Activated CD8-positive, alpha-beta memory T cell treated with anti-CD3 and anti-CD28 coated beads, Interleukin-2, amount 10 ng/mL, durations not matched to agents 7 days and 5 days (primary cell): ENCODE measurements at regions not wholly inside any gene's neighbourhood (a gene's known extent, or its start where the extent isn't known, plus 50 kb on each side); places are given as distances from the start of the nearest gene placed in this dataset.

Experiments
- ATAC-seq: fragments of 150-1000 bp; cut with Tn5 transposase; one replicate; pipeline ENCODE4 v1.10.0; 2021; ENCODE audit warnings: moderate library complexity
- CTCF ChIA-PET: fragments of 350-600 bp; sonication (Branson Sonifier 250); formaldehyde crosslinking; loops from one replicate; lab custom pipeline; 2021; ENCODE audit warnings: antibody characterized with exemption; lab: Charles Lee
- DNase-seq: peaks from one replicate; pipeline ENCODE4 v3.0.0-alpha.2; 2020
- H3K27ac Mint-ChIP-seq: one replicate; pipeline ENCODE4 v1.8.0; 2021; ENCODE audit warnings: mild to moderate bottlenecking, mixed read lengths
- H3K27me3 Mint-ChIP-seq: one replicate; pipeline ENCODE4 v1.8.0; 2021; ENCODE audit warnings: mixed read lengths
- H3K36me3 Mint-ChIP-seq: one replicate; pipeline ENCODE4 v1.8.0; 2021; ENCODE audit warnings: mild to moderate bottlenecking, mixed read lengths
- H3K4me1 Mint-ChIP-seq: one replicate; pipeline ENCODE4 v1.8.0; 2021; ENCODE audit warnings: mixed read lengths
- H3K4me3 Mint-ChIP-seq: one replicate; pipeline ENCODE4 v1.8.0; 2021; ENCODE audit warnings: mild to moderate bottlenecking, moderate library complexity, mixed read lengths
- H3K9me3 Mint-ChIP-seq: one replicate; pipeline ENCODE4 v1.8.0; 2022; ENCODE audit warnings: low read depth, mixed read lengths

- no peak overlapping the region for H3K4me3 Mint-ChIP-seq
- no peak for DNase-seq
- no peak for ATAC-seq
- peaks cover 3% of the 10 kb centered on the region for H3K9me3 Mint-ChIP-seq
- no peak overlapping the region for H3K27ac Mint-ChIP-seq
- CTCF ChIA-PET, result no interaction called here
- H3K36me3 Mint-ChIP-seq, result no peaks in the 10 kb centered on the region
- no peaks in the 10 kb centered on the region for H3K4me1 Mint-ChIP-seq
- no peaks in the 10 kb centered on the region for H3K27me3 Mint-ChIP-seq
Observed at GRCh38 chr2:235302263-235302662, 191.6 kb upstream of the AGAP1 start.

GRCh38 chr2:235303499-235304291 is 190.1 kb upstream of the AGAP1 start:
- CTCF ChIA-PET, result no interaction called here
- no peak overlapping the region for H3K4me3 Mint-ChIP-seq
- no peaks in the 10 kb centered on the region for H3K36me3 Mint-ChIP-seq
- H3K27ac Mint-ChIP-seq, result no peak overlapping the region
- H3K9me3 Mint-ChIP-seq, result peaks cover 3% of the 10 kb centered on the region
- no peak for DNase-seq
- no peaks in the 10 kb centered on the region for H3K4me1 Mint-ChIP-seq
- H3K27me3 Mint-ChIP-seq, result no peaks in the 10 kb centered on the region
- no peak for ATAC-seq

GRCh38 chr2:235305678-235306077 is 188.2 kb upstream of the AGAP1 start:
- no peak for ATAC-seq
- H3K4me3 Mint-ChIP-seq, result no peak overlapping the region
- no peaks in the 10 kb centered on the region for H3K4me1 Mint-ChIP-seq
- CTCF ChIA-PET, result no interaction called here
- no peak overlapping the region for H3K27ac Mint-ChIP-seq
- H3K27me3 Mint-ChIP-seq, result no peaks in the 10 kb centered on the region
- no peak for DNase-seq
- peaks cover 3% of the 10 kb centered on the region for H3K9me3 Mint-ChIP-seq
- H3K36me3 Mint-ChIP-seq, result no peaks in the 10 kb centered on the region

- ATAC-seq, result no peak
- Mint-ChIP-seq H3K4me3 (no peak overlapping the region), H3K27me3 (no peaks in the 10 kb centered on the region), H3K36me3 (no peaks in the 10 kb centered on the region), H3K4me1 (no peaks in the 10 kb centered on the region), H3K27ac (no peak overlapping the region), H3K9me3 (peaks cover 3% of the 10 kb centered on the region)
- DNase-seq, result no peak
- CTCF ChIA-PET, result no interaction called here
Observed at GRCh38 chr2:235311044-235311443, 182.8 kb upstream of the AGAP1 start.

GRCh38 chr2:235312571-235312970 is 181.3 kb upstream of the AGAP1 start:
- H3K4me1 Mint-ChIP-seq, result no peaks in the 10 kb centered on the region
- no peak overlapping the region for H3K27ac Mint-ChIP-seq
- H3K4me3 Mint-ChIP-seq, result no peak overlapping the region
- no peaks in the 10 kb centered on the region for H3K36me3 Mint-ChIP-seq
- no peaks in the 10 kb centered on the region for H3K27me3 Mint-ChIP-seq
- DNase-seq (no peak), ATAC-seq (no peak)
- H3K9me3 Mint-ChIP-seq, result no peaks in the 10 kb centered on the region
- CTCF ChIA-PET, result no interaction called here

- Mint-ChIP-seq H3K27ac (no peak overlapping the region), H3K4me3 (no peak overlapping the region), H3K27me3 (no peaks in the 10 kb centered on the region), H3K36me3 (no peaks in the 10 kb centered on the region), H3K9me3 (no peaks in the 10 kb centered on the region), H3K4me1 (no peaks in the 10 kb centered on the region)
- ATAC-seq, result no peak
- no peak for DNase-seq
- CTCF ChIA-PET, result no interaction called here
Observed at GRCh38 chr2:235314371-235314930, 179.4 kb upstream of the AGAP1 start.

- H3K27ac Mint-ChIP-seq, result no peak overlapping the region
- no peaks in the 10 kb centered on the region for H3K4me1 Mint-ChIP-seq
- no peak for ATAC-seq
- no peaks in the 10 kb centered on the region for H3K27me3 Mint-ChIP-seq
- no peak overlapping the region for H3K4me3 Mint-ChIP-seq
- CTCF ChIA-PET, result no interaction called here
- no peaks in the 10 kb centered on the region for H3K9me3 Mint-ChIP-seq
- no peaks in the 10 kb centered on the region for H3K36me3 Mint-ChIP-seq
- DNase-seq, result no peak
Observed at GRCh38 chr2:235319095-235319494, 174.7 kb upstream of the AGAP1 start.

- H3K36me3 Mint-ChIP-seq, result no peaks in the 10 kb centered on the region
- CTCF ChIA-PET, result no interaction called here
- H3K27ac Mint-ChIP-seq, result no peak overlapping the region
- no peaks in the 10 kb centered on the region for H3K9me3 Mint-ChIP-seq
- DNase-seq (no peak), ATAC-seq (no peak)
- no peaks in the 10 kb centered on the region for H3K4me1 Mint-ChIP-seq
- no peaks in the 10 kb centered on the region for H3K27me3 Mint-ChIP-seq
- H3K4me3 Mint-ChIP-seq, result no peak overlapping the region
Observed at GRCh38 chr2:235320326-235320725, 173.5 kb upstream of the AGAP1 start.

- ATAC-seq (no peak), DNase-seq (no peak)
- Mint-ChIP-seq H3K4me1 (no peaks in the 10 kb centered on the region), H3K9me3 (no peaks in the 10 kb centered on the region), H3K36me3 (no peaks in the 10 kb centered on the region), H3K4me3 (no peak overlapping the region), H3K27me3 (no peaks in the 10 kb centered on the region), H3K27ac (no peak overlapping the region)
- CTCF ChIA-PET, result no interaction called here
Observed at GRCh38 chr2:235324324-235324723, 169.5 kb upstream of the AGAP1 start.

- CTCF ChIA-PET, result no interaction called here
- ATAC-seq, result no peak
- Mint-ChIP-seq H3K27ac (no peak overlapping the region), H3K27me3 (no peaks in the 10 kb centered on the region), H3K4me3 (no peak overlapping the region), H3K36me3 (no peaks in the 10 kb centered on the region), H3K9me3 (no peaks in the 10 kb centered on the region), H3K4me1 (no peaks in the 10 kb centered on the region)
- DNase-seq, result no peak
Observed at GRCh38 chr2:235325151-235325550, 168.7 kb upstream of the AGAP1 start.

GRCh38 chr2:235328991-235329390 is 164.9 kb upstream of the AGAP1 start:
- no peaks in the 10 kb centered on the region for H3K36me3 Mint-ChIP-seq
- no peak for DNase-seq
- H3K27ac Mint-ChIP-seq, result no peak overlapping the region
- CTCF ChIA-PET, result no interaction called here
- no peaks in the 10 kb centered on the region for H3K9me3 Mint-ChIP-seq
- ATAC-seq, result no peak
- no peaks in the 10 kb centered on the region for H3K4me1 Mint-ChIP-seq
- peaks cover 4% of the 10 kb centered on the region for H3K27me3 Mint-ChIP-seq
- H3K4me3 Mint-ChIP-seq, result no peak overlapping the region

GRCh38 chr2:235330775-235331451 is 162.9 kb upstream of the AGAP1 start:
- H3K27ac Mint-ChIP-seq, result no peak overlapping the region
- H3K4me1 Mint-ChIP-seq, result no peaks in the 10 kb centered on the region
- no peak overlapping the region for H3K4me3 Mint-ChIP-seq
- DNase-seq (no peak), ATAC-seq (no peak)
- no peaks in the 10 kb centered on the region for H3K36me3 Mint-ChIP-seq
- H3K27me3 Mint-ChIP-seq, result peaks cover 4% of the 10 kb centered on the region
- CTCF ChIA-PET, result no interaction called here
- H3K9me3 Mint-ChIP-seq, result no peaks in the 10 kb centered on the region

- CTCF ChIA-PET, result no interaction called here
- Mint-ChIP-seq H3K4me3 (no peak overlapping the region), H3K9me3 (no peaks in the 10 kb centered on the region), H3K27ac (no peak overlapping the region), H3K4me1 (no peaks in the 10 kb centered on the region), H3K27me3 (peaks cover 4% of the 10 kb centered on the region), H3K36me3 (no peaks in the 10 kb centered on the region)
- no peak for DNase-seq
- ATAC-seq, result no peak
Observed at GRCh38 chr2:235332240-235332890, 161.5 kb upstream of the AGAP1 start.

GRCh38 chr2:235333076-235333475 is 160.8 kb upstream of the AGAP1 start:
- no peak for DNase-seq
- no peaks in the 10 kb centered on the region for H3K36me3 Mint-ChIP-seq
- CTCF ChIA-PET, result no interaction called here
- no peak overlapping the region for H3K4me3 Mint-ChIP-seq
- H3K9me3 Mint-ChIP-seq, result no peaks in the 10 kb centered on the region
- H3K27ac Mint-ChIP-seq, result no peak overlapping the region
- no peak for ATAC-seq
- no peaks in the 10 kb centered on the region for H3K4me1 Mint-ChIP-seq
- peaks cover 4% of the 10 kb centered on the region for H3K27me3 Mint-ChIP-seq
